HEK293 (cell line): ENCODE measurements at regions not wholly inside any gene's neighbourhood (a gene's known extent, or its start where the extent isn't known, plus 50 kb on each side); places are given as distances from the start of the nearest gene placed in this dataset.
A peak's percentile ranks its signal among the peaks of the same experiment; 100 is the strongest.

Experiments
- CTCF ChIA-PET: fragments of 350-600 bp; formaldehyde crosslinking; extraction: SDS; loops from one replicate; lab custom pipeline; 2021; ENCODE audit warnings: antibody characterized with exemption; lab: Yijun Ruan, JAX
- POLR2A ChIA-PET: fragments of 300-600 bp; formaldehyde crosslinking; extraction: SDS; loops from one replicate; lab custom pipeline; 2020; ENCODE audit warnings: antibody characterized with exemption, inconsistent platforms; lab: Yijun Ruan, JAX
- H3K27ac ChIP-seq: fragments of 200-500 bp; sonication (Bioruptor generic); 2 replicates; pipeline ENCODE4 v1.5.1; 2014; ENCODE audit warnings: low read depth, low read length, control low read depth, inconsistent platforms; ENCODE audit errors: extremely low read depth
- H3K36me3 ChIP-seq, 2 experiments: fragments of 200-500 bp in 1 of 2; sonication (Bioruptor generic) in 1 of 2; 1 replicate in 1 of 2; 2 replicates in 1 of 2; pipeline ENCODE4 v1.5.1; 2014 to 2017; ENCODE audit warnings: inconsistent platforms in 2 of 2, low read length in 2 of 2; ENCODE audit not compliant: control insufficient read depth in 2 of 2, insufficient read depth in 1 of 2
- H3K4me1 ChIP-seq: fragments of 200-500 bp; sonication (Bioruptor generic); 2 replicates; pipeline ENCODE4 v1.5.1; 2014; ENCODE audit warnings: mild to moderate bottlenecking, low read length, inconsistent platforms; ENCODE audit not compliant: control insufficient read depth, insufficient read depth
- H3K4me3 ChIP-seq: 2 replicates; pipeline ENCODE4 v1.5.1; 2011; ENCODE audit warnings: low read depth, mild to moderate bottlenecking, control low read depth, low read length, moderate library complexity
- H3K9me3 ChIP-seq: fragments of 200-500 bp; sonication (Bioruptor generic); 2 replicates; pipeline ENCODE4 v1.5.1; 2014; ENCODE audit warnings: low read depth, low read length, inconsistent platforms; ENCODE audit not compliant: control insufficient read depth, insufficient read depth
- GLI4 ChIP-seq: fragments of 450-650 bp; formaldehyde crosslinking; IDR thresholded peaks from 2 replicates; pipeline ENCODE4 v1.5.1; 2016; ENCODE audit warnings: missing biosample characterization, missing genetic modification characterization
- HOXD13 ChIP-seq: sonication (generic); formaldehyde crosslinking; IDR thresholded peaks from 2 replicates; pipeline ENCODE4 v1.8.0; 2022; ENCODE audit warnings: missing genetic modification reagents, borderline replicate concordance
- MZF1 ChIP-seq: fragments of 450-650 bp; formaldehyde crosslinking; IDR thresholded peaks from 2 replicates; pipeline ENCODE4 v1.5.1; 2017; ENCODE audit warnings: missing biosample characterization, missing genetic modification characterization, borderline replicate concordance
- RBAK ChIP-seq: fragments of 450-650 bp; formaldehyde crosslinking; IDR thresholded peaks from 2 replicates; pipeline ENCODE4 v1.5.1; 2016; ENCODE audit warnings: missing biosample characterization, missing genetic modification characterization
- REPIN1 ChIP-seq: fragments of 450-650 bp; formaldehyde crosslinking; IDR thresholded peaks from 2 replicates; pipeline ENCODE4 v1.5.1; 2017; ENCODE audit warnings: missing biosample characterization, missing genetic modification characterization, low read depth
- YY2 ChIP-seq: fragments of 450-650 bp; formaldehyde crosslinking; IDR thresholded peaks from 2 replicates; pipeline ENCODE4 v1.5.1; 2016; ENCODE audit warnings: missing biosample characterization, missing genetic modification characterization
- ZNF133 ChIP-seq: fragments of 450-650 bp; formaldehyde crosslinking; IDR thresholded peaks from 2 replicates; pipeline ENCODE4 v1.5.1; 2016; ENCODE audit warnings: missing biosample characterization, missing genetic modification characterization
- ZNF157 ChIP-seq: fragments of 450-650 bp; formaldehyde crosslinking; IDR thresholded peaks from 2 replicates; pipeline ENCODE4 v1.5.1; 2016; ENCODE audit warnings: missing biosample characterization, missing genetic modification characterization
- ZNF16 ChIP-seq: fragments of 450-650 bp; formaldehyde crosslinking; IDR thresholded peaks from 2 replicates; pipeline ENCODE4 v1.5.1; 2016; ENCODE audit warnings: low read depth, missing biosample characterization, missing genetic modification characterization
- ZNF174 ChIP-seq: fragments of 450-650 bp; formaldehyde crosslinking; IDR thresholded peaks from 2 replicates; pipeline ENCODE4 v1.5.0; 2017; ENCODE audit warnings: missing biosample characterization, mild to moderate bottlenecking, missing genetic modification characterization
- ZNF341 ChIP-seq: fragments of 450-650 bp; formaldehyde crosslinking; IDR thresholded peaks from 2 replicates; pipeline ENCODE4; 2016; ENCODE audit warnings: low read depth, missing biosample characterization, missing genetic modification characterization
- ZNF548 ChIP-seq: fragments of 450-650 bp; formaldehyde crosslinking; IDR thresholded peaks from 2 replicates; pipeline ENCODE4 v1.5.1; 2016; ENCODE audit warnings: missing biosample characterization, missing genetic modification characterization
- ZNF677 ChIP-seq: fragments of 450-650 bp; IDR thresholded peaks from 2 replicates; pipeline ENCODE4 v1.5.0; 2018; ENCODE audit warnings: missing biosample characterization, mild to moderate bottlenecking, missing genetic modification characterization, moderate library complexity
- TF ChIP-seq, protein P1 (sequence below): fragments of 450-650 bp; formaldehyde crosslinking; IDR thresholded peaks from 2 replicates; pipeline ENCODE4 v1.5.1; 2016; ENCODE audit warnings: missing biosample characterization, missing genetic modification characterization, low read depth
- TF ChIP-seq, protein P2 (sequence below): fragments of 450-650 bp; formaldehyde crosslinking; IDR thresholded peaks from 2 replicates; pipeline ENCODE4 v1.5.1; 2017; ENCODE audit warnings: missing biosample characterization, missing genetic modification characterization
- TF ChIP-seq, protein P3 (sequence below): fragments of 450-650 bp; formaldehyde crosslinking; IDR thresholded peaks from 2 replicates; pipeline ENCODE4 v1.5.1; 2017; ENCODE audit warnings: missing biosample characterization, missing genetic modification characterization
- TF ChIP-seq, protein P4 (sequence below): IDR thresholded peaks from 2 replicates; pipeline ENCODE4 v1.6.1; 2011; ENCODE audit warnings: mild to moderate bottlenecking, low read depth, low read length, borderline replicate concordance
- TF ChIP-seq, protein P5 (sequence below): fragments of 450-650 bp; formaldehyde crosslinking; IDR thresholded peaks from 2 replicates; pipeline ENCODE4 v1.5.1; 2016; ENCODE audit warnings: missing biosample characterization, missing genetic modification characterization, borderline replicate concordance
- TF ChIP-seq, protein P6 (sequence below): fragments of 450-650 bp; formaldehyde crosslinking; IDR thresholded peaks from 2 replicates; pipeline ENCODE4 v1.5.1; 2016; ENCODE audit warnings: missing biosample characterization, missing genetic modification characterization
- TF ChIP-seq, protein P7 (sequence below): fragments of 450-650 bp; formaldehyde crosslinking; IDR thresholded peaks from 2 replicates; pipeline ENCODE4 v1.5.1; 2016; ENCODE audit warnings: missing biosample characterization, missing genetic modification characterization

DNA sequence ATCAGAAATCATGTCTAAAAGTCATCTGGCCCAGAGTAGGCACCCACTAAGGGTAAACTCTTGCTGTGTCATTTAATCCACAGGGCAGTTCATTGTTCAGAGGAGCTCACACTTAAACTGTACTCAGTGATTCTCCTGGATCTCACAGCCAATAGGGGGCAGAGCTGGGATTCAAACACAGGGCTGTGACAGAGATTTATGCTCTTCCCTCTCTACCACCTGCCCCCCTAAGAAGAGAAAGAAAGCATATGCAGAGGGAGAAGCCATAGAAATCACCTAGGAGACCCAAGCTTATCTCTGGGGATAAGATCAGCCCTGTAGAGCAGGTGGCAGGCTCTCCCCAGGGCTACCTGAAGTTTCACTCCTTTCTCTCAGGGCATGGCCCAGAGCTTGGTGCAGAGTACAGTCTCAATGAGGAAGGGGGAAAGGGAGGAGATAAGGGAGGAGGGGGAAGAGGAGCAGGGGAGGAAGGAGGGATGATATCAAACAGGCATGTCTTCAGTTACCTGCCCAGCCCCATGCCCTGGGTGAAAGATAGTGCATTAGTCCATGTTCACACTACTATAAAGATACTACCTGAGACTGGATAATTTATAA, 51.8 kb upstream of the ADPGK start (continued):
- TF ChIP-seq, protein P1, sequence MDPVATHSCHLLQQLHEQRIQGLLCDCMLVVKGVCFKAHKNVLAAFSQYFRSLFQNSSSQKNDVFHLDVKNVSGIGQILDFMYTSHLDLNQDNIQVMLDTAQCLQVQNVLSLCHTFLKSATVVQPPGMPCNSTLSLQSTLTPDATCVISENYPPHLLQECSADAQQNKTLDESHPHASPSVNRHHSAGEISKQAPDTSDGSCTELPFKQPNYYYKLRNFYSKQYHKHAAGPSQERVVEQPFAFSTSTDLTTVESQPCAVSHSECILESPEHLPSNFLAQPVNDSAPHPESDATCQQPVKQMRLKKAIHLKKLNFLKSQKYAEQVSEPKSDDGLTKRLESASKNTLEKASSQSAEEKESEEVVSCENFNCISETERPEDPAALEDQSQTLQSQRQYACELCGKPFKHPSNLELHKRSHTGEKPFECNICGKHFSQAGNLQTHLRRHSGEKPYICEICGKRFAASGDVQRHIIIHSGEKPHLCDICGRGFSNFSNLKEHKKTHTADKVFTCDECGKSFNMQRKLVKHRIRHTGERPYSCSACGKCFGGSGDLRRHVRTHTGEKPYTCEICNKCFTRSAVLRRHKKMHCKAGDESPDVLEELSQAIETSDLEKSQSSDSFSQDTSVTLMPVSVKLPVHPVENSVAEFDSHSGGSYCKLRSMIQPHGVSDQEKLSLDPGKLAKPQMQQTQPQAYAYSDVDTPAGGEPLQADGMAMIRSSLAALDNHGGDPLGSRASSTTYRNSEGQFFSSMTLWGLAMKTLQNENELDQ, result no peak
- no peak for TF ChIP-seq ZNF157
- no peak for TF ChIP-seq MZF1 (tag by site-specific recombination)
- TF ChIP-seq ZNF341, result peak; percentile 65
- TF ChIP-seq ZNF174 (tag by site-specific recombination), result no peak
- TF ChIP-seq, protein P2, sequence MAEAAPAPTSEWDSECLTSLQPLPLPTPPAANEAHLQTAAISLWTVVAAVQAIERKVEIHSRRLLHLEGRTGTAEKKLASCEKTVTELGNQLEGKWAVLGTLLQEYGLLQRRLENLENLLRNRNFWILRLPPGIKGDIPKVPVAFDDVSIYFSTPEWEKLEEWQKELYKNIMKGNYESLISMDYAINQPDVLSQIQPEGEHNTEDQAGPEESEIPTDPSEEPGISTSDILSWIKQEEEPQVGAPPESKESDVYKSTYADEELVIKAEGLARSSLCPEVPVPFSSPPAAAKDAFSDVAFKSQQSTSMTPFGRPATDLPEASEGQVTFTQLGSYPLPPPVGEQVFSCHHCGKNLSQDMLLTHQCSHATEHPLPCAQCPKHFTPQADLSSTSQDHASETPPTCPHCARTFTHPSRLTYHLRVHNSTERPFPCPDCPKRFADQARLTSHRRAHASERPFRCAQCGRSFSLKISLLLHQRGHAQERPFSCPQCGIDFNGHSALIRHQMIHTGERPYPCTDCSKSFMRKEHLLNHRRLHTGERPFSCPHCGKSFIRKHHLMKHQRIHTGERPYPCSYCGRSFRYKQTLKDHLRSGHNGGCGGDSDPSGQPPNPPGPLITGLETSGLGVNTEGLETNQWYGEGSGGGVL (tag by site-specific recombination), result peak; percentile 43; the same call in 1 of the 2 replicates
- TF ChIP-seq, protein P3, sequence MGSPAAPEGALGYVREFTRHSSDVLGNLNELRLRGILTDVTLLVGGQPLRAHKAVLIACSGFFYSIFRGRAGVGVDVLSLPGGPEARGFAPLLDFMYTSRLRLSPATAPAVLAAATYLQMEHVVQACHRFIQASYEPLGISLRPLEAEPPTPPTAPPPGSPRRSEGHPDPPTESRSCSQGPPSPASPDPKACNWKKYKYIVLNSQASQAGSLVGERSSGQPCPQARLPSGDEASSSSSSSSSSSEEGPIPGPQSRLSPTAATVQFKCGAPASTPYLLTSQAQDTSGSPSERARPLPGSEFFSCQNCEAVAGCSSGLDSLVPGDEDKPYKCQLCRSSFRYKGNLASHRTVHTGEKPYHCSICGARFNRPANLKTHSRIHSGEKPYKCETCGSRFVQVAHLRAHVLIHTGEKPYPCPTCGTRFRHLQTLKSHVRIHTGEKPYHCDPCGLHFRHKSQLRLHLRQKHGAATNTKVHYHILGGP (tag by site-specific recombination), result no peak
- TF ChIP-seq YY2 (tag by site-specific recombination), result no peak
- no peak for TF ChIP-seq ZNF16
- TF ChIP-seq, protein P4, sequence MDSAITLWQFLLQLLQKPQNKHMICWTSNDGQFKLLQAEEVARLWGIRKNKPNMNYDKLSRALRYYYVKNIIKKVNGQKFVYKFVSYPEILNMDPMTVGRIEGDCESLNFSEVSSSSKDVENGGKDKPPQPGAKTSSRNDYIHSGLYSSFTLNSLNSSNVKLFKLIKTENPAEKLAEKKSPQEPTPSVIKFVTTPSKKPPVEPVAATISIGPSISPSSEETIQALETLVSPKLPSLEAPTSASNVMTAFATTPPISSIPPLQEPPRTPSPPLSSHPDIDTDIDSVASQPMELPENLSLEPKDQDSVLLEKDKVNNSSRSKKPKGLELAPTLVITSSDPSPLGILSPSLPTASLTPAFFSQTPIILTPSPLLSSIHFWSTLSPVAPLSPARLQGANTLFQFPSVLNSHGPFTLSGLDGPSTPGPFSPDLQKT, result no peak
- no peak for TF ChIP-seq ZNF133 (tag by site-specific recombination)

DNA sequence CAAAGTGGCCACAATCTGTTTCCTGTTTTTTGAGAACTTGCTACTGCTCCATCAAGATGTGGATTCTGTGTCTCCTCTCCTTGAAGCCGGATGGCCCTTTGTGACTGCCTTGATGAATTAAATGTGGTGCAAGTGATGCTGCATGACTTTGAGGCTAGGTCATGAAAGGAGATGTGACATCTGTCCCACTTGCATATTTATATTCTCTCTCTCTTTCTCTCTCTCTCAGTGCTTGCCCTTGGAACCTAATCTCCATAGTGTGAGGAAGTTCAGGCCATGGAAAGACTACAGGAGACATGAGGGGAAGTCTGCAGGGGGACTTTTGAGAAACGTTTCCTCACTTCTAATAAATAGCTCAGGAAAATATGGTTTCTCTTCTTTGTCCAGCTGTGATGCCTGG, 50.0 kb upstream of the ADPGK start:
- H3K9me3 ChIP-seq, result no peaks in the 10 kb centered on the region
- no peaks in the 10 kb centered on the region for H3K36me3 ChIP-seq
- POLR2A ChIA-PET, result no interaction called here
- no peak overlapping the region for H3K27ac ChIP-seq
- H3K4me1 ChIP-seq, result no peaks in the 10 kb centered on the region
- CTCF ChIA-PET, result interaction anchor here (0.6 to 2.7 kb wide), 5 partner anchors 9 to 248 kb away, joined by 3 to 10 read pairs (median 3); no protein-coding TSS in a partner anchor
- H3K4me3 ChIP-seq, result no peak overlapping the region
- no peak for TF ChIP-seq HOXD13 (CRISPR knock-in tag)
- TF ChIP-seq, protein P5, sequence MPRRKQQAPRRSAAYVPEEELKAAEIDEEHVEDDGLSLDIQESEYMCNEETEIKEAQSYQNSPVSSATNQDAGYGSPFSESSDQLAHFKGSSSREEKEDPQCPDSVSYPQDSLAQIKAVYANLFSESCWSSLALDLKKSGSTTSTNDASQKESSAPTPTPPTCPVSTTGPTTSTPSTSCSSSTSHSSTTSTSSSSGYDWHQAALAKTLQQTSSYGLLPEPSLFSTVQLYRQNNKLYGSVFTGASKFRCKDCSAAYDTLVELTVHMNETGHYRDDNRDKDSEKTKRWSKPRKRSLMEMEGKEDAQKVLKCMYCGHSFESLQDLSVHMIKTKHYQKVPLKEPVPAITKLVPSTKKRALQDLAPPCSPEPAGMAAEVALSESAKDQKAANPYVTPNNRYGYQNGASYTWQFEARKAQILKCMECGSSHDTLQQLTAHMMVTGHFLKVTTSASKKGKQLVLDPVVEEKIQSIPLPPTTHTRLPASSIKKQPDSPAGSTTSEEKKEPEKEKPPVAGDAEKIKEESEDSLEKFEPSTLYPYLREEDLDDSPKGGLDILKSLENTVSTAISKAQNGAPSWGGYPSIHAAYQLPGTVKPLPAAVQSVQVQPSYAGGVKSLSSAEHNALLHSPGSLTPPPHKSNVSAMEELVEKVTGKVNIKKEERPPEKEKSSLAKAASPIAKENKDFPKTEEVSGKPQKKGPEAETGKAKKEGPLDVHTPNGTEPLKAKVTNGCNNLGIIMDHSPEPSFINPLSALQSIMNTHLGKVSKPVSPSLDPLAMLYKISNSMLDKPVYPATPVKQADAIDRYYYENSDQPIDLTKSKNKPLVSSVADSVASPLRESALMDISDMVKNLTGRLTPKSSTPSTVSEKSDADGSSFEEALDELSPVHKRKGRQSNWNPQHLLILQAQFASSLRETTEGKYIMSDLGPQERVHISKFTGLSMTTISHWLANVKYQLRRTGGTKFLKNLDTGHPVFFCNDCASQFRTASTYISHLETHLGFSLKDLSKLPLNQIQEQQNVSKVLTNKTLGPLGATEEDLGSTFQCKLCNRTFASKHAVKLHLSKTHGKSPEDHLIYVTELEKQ (tag by site-specific recombination), result no peak
- TF ChIP-seq ZNF677 (tag by site-specific recombination), result no peak
- no peak for TF ChIP-seq ZNF174 (tag by site-specific recombination)
- TF ChIP-seq, protein P6, sequence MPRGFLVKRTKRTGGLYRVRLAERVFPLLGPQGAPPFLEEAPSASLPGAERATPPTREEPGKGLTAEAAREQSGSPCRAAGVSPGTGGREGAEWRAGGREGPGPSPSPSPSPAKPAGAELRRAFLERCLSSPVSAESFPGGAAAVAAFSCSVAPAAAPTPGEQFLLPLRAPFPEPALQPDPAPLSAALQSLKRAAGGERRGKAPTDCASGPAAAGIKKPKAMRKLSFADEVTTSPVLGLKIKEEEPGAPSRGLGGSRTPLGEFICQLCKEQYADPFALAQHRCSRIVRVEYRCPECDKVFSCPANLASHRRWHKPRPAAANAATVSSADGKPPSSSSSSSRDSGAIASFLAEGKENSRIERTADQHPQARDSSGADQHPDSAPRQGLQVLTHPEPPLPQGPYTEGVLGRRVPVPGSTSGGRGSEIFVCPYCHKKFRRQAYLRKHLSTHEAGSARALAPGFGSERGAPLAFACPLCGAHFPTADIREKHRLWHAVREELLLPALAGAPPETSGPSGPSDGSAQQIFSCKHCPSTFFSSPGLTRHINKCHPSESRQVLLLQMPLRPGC, result no peak
- no peak for TF ChIP-seq ZNF548 (tag by site-specific recombination)
- no peak for TF ChIP-seq REPIN1
- no peak for TF ChIP-seq RBAK (tag by site-specific recombination)
- no peak for TF ChIP-seq GLI4 (tag by site-specific recombination)
- TF ChIP-seq, protein P7, sequence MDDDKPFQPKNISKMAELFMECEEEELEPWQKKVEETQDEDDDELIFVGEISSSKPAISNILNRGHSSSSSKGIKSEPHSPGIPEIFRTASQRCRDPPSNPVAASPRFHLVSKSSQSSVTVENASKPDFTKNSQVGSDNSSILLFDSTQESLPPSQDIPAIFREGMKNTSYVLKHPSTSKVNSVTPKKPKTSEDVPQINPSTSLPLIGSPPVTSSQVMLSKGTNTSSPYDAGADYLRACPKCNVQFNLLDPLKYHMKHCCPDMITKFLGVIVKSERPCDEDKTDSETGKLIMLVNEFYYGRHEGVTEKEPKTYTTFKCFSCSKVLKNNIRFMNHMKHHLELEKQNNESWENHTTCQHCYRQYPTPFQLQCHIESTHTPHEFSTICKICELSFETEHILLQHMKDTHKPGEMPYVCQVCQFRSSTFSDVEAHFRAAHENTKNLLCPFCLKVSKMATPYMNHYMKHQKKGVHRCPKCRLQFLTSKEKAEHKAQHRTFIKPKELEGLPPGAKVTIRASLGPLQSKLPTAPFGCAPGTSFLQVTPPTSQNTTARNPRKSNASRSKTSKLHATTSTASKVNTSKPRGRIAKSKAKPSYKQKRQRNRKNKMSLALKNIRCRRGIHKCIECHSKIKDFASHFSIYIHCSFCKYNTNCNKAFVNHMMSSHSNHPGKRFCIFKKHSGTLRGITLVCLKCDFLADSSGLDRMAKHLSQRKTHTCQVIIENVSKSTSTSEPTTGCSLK (tag by site-specific recombination), result no peak
